ENCODE measurements at regions not wholly inside any gene's neighbourhood (a gene's known extent, or its start where the extent isn't known, plus 50 kb on each side); places are given as distances from the start of the nearest gene placed in this dataset.
"Not testable (repeated sequence)": the region's sequence is repeated elsewhere in the genome, so short reads cannot be mapped to it uniquely, and the experiment has no call there.

DNA sequence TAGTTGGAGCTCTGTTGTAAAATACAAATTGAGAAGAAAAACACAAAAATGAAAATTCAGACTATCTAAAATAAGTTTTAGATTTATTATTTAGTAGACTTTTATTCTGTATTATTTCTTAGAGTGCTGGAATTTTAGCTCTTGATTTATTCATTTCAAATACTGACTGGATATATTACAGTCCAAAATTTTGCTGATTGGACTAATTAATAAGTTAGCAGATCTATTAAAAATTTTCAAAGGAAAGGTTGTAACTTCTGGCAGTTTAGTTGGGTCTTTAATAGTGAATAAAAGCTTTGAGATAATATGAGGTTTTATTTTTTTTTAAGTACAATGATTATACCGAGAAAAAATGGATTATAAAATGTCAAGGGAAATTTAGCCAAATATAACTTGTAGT lies 1224.9 kb upstream of the SPRY2 start:
- no peak overlapping the region for H3K4me3 ChIP-seq (ENCODE audit: low read depth, low read length)
- TF ChIP-seq, protein P1, sequence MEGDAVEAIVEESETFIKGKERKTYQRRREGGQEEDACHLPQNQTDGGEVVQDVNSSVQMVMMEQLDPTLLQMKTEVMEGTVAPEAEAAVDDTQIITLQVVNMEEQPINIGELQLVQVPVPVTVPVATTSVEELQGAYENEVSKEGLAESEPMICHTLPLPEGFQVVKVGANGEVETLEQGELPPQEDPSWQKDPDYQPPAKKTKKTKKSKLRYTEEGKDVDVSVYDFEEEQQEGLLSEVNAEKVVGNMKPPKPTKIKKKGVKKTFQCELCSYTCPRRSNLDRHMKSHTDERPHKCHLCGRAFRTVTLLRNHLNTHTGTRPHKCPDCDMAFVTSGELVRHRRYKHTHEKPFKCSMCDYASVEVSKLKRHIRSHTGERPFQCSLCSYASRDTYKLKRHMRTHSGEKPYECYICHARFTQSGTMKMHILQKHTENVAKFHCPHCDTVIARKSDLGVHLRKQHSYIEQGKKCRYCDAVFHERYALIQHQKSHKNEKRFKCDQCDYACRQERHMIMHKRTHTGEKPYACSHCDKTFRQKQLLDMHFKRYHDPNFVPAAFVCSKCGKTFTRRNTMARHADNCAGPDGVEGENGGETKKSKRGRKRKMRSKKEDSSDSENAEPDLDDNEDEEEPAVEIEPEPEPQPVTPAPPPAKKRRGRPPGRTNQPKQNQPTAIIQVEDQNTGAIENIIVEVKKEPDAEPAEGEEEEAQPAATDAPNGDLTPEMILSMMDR (IDR thresholded peaks at IDR 0.05; ENCODE audit: low read depth, low read length): no peak
- TF ChIP-seq, protein P2, sequence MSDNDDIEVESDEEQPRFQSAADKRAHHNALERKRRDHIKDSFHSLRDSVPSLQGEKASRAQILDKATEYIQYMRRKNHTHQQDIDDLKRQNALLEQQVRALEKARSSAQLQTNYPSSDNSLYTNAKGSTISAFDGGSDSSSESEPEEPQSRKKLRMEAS (IDR thresholded peaks at IDR 0.05; ENCODE audit: low read depth, low read length): no peak
- no peak for TF ChIP-seq MYC (IDR thresholded peaks at IDR 0.05; ENCODE audit: low read depth, low read length)
- no peak for TF ChIP-seq POLR2A (IDR thresholded peaks at IDR 0.05; ENCODE audit: extremely low read depth, insufficient read length)
- DNase-seq (ENCODE audit: low read depth): no peak

DNA sequence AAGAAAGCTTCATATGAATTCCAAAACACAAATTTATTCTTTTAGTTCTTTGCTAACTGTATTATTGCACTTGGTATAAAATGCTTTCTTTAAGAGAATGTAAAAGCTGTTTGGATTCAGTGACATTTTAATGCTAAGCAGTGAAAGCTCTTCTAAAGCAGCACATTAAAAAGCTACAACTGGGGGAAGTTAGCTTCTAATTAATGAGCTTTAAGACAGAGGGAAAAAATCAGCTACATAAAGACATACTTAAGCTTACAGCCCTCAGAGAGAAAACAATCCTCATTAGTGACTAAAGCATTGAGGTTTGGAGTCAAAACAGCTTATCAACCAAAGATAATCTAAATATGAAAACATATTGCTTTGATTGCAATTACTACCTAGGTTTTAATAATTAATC lies 1222.2 kb upstream of the SPRY2 start:
- H3K4me3 ChIP-seq (ENCODE audit: low read depth, low read length): no peak overlapping the region
- no peak for DNase-seq (ENCODE audit: low read depth)
- TF ChIP-seq POLR2A (IDR thresholded peaks at IDR 0.05; ENCODE audit: extremely low read depth, insufficient read length): no peak
- TF ChIP-seq, protein P1 (IDR thresholded peaks at IDR 0.05; ENCODE audit: low read depth, low read length): no peak

DNA sequence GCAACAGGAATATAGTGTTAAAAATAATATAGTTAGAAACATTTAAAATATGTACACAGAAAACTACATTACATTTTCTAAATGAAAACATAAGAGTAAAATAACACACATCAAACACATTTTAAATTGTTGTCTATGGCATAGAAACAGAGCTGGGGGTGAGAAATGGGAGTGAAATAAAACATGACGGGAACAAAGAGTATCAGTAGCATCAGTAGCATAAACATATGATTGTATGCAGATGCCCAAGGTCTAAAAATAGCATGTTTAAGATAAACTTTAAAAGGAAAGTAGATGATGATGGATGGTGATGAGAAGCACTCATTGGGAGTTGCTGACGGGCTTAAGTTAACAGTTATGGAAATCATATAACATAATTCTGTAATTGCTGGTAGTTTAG lies 1221.7 kb upstream of the SPRY2 start:
- no peak for DNase-seq (ENCODE audit: low read depth)
- H3K4me3 ChIP-seq (ENCODE audit: low read depth, low read length): no peak overlapping the region
- TF ChIP-seq, protein P2 (IDR thresholded peaks at IDR 0.05; ENCODE audit: low read depth, low read length): no peak
- TF ChIP-seq MYC (IDR thresholded peaks at IDR 0.05; ENCODE audit: low read depth, low read length) (no peak), POLR2A (IDR thresholded peaks at IDR 0.05; ENCODE audit: extremely low read depth, insufficient read length) (no peak)
- TF ChIP-seq, protein P1 (IDR thresholded peaks at IDR 0.05; ENCODE audit: low read depth, low read length): no peak

DNA sequence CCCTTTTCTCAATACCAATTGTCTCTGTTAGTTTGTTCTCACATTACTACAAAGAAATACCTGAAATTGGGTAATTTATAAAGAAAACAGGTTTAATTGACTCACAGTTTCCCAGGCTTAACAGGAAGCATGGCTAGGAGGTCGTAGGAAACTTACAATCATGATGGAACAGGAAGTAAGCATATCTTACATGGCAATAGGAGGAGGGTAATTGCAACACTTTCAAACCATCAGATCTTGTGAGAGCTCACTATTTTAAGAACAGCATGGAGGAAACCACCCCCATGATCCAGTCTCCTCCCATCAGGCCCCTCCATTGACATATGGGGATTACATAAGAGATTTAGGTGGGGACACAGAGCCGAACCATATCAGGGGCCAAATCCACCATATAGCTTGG lies 1210.1 kb upstream of the SPRY2 start:
- no peak for TF ChIP-seq POLR2A (IDR thresholded peaks at IDR 0.05; ENCODE audit: extremely low read depth, insufficient read length)
- TF ChIP-seq, protein P2 (IDR thresholded peaks at IDR 0.05; ENCODE audit: low read depth, low read length): no peak
- TF ChIP-seq MYC (IDR thresholded peaks at IDR 0.05; ENCODE audit: low read depth, low read length): no peak
- TF ChIP-seq, protein P1 (IDR thresholded peaks at IDR 0.05; ENCODE audit: low read depth, low read length): no peak
- H3K4me3 ChIP-seq (ENCODE audit: low read depth, low read length): no peak overlapping the region
- peak; percentile 44 for DNase-seq (ENCODE audit: low read depth)

DNA sequence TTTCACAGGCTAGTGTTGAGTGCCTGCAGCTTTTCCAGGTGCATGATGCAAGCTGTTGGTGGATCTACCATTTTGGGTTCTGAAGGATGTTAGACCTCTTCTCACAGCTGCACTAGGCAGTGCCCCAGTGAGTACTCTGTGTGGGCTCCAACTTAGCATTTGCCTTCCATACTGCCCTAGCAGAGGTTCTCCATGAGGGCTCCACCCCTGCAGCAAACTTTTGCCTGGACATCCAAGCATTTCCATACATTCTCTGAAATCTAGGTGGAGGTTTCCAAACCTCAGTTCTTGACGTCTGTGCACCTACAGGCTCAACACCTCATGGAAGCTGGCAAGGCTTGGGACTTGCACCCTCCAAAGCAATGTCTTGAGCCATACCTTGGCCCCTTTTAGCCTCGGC lies 1205.4 kb upstream of the SPRY2 start:
- DNase-seq (ENCODE audit: low read depth); H3K4me3 ChIP-seq (ENCODE audit: low read depth, low read length): not testable (repeated sequence)

DNA sequence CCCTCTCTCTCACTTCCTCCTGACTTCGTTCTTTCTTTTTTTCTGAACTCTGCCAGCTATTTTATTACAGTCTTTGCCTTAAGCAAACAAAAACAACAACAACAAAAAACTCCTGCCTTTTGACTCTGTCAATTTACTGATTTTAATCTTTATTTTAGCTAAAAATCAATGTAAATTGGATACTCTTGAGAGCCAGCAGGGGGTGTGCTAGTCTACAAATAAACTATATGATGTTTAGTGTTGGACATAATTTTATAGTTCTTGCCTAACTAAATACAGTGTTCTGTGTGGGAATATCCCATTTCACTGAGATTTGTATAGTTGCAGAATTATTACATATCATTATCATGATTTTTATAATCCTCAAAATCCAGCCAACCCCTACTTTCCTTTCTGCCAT lies 1199.9 kb upstream of the SPRY2 start:
- TF ChIP-seq, protein P1 (IDR thresholded peaks at IDR 0.05; ENCODE audit: low read depth, low read length): peak; percentile 7
- TF ChIP-seq MYC (IDR thresholded peaks at IDR 0.05; ENCODE audit: low read depth, low read length) (no peak), POLR2A (IDR thresholded peaks at IDR 0.05; ENCODE audit: extremely low read depth, insufficient read length) (no peak)
- TF ChIP-seq, protein P2 (IDR thresholded peaks at IDR 0.05; ENCODE audit: low read depth, low read length): no peak
- DNase-seq (ENCODE audit: low read depth): peak; percentile 21
- H3K4me3 ChIP-seq (ENCODE audit: low read depth, low read length): no peak overlapping the region
